ENCODE measurements at regions not wholly inside any gene's neighbourhood (a gene's known extent, or its start where the extent isn't known, plus 50 kb on each side); places are given as distances from the start of the nearest gene placed in this dataset.

DNA sequence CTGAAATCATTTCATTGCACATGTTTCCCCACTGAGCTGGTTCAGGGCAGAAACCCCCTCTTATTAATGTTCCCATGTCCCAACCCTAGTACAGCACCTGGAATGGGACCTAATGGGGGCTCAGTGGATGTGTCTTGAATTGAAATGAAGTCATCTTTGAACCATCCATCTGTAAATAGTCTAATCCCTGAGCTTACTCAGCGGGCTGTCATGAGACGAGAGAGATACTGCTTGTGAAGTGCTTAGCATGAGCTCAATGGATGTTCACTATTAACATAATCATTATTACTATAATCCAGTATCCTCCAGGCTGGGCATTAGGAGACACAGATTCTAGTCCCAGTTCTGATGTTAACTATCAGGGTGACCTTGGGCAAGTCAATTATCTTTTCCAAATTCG is 106.6 kb upstream of the LRFN2 start:
- TF ChIP-seq, protein P1, sequence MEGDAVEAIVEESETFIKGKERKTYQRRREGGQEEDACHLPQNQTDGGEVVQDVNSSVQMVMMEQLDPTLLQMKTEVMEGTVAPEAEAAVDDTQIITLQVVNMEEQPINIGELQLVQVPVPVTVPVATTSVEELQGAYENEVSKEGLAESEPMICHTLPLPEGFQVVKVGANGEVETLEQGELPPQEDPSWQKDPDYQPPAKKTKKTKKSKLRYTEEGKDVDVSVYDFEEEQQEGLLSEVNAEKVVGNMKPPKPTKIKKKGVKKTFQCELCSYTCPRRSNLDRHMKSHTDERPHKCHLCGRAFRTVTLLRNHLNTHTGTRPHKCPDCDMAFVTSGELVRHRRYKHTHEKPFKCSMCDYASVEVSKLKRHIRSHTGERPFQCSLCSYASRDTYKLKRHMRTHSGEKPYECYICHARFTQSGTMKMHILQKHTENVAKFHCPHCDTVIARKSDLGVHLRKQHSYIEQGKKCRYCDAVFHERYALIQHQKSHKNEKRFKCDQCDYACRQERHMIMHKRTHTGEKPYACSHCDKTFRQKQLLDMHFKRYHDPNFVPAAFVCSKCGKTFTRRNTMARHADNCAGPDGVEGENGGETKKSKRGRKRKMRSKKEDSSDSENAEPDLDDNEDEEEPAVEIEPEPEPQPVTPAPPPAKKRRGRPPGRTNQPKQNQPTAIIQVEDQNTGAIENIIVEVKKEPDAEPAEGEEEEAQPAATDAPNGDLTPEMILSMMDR (IDR thresholded peaks at IDR 0.05; ENCODE audit: low read depth, low read length, poor library complexity, severe bottlenecking): no peak
- no peak for TF ChIP-seq EZH2phosphoT487 (IDR thresholded peaks at IDR 0.05; ENCODE audit: borderline replicate concordance, low read length)

All from DOHH2 (cell line).